Transverse colon (tissue), 4 donors: ENCODE measurements at regions not wholly inside any gene's neighbourhood (a gene's known extent, or its start where the extent isn't known, plus 50 kb on each side); places are given as distances from the start of the nearest gene placed in this dataset.

ENCODE experiments used
- DNase-seq: peaks from one replicate; pipeline ENCODE4 v3.0.0-alpha.2; 2019
- H3K27ac ChIP-seq, 4 donors: fragments of 200-600 bp; sonication (generic); 2 replicates each; pipeline ENCODE4 v1.5.1; 2016 to 2018; ENCODE audit warnings: inconsistent platforms in 4 of 4
- H3K27me3 ChIP-seq: fragments of 200-600 bp; sonication (generic); 2 replicates; pipeline ENCODE4 v1.5.1; 2017; ENCODE audit warnings: inconsistent platforms
- H3K36me3 ChIP-seq, 4 donors: fragments of 200-600 bp; sonication (generic); 2 replicates each; pipeline ENCODE4 v1.5.1; 2017 to 2019; ENCODE audit warnings: inconsistent platforms in 4 of 4
- H3K4me1 ChIP-seq, 4 donors: fragments of 200-600 bp; sonication (generic); 2 replicates each; pipeline ENCODE4 v1.5.1; 2017 to 2020; ENCODE audit warnings: inconsistent platforms in 4 of 4
- H3K4me3 ChIP-seq, 4 donors: fragments of 200-600 bp; sonication (generic); 1 replicate in 1 of 4; 2 replicates in 3 of 4; pipeline versions ENCODE4 v1.5.1 to v1.6.1; 2017 to 2019; ENCODE audit warnings: inconsistent platforms in 4 of 4
- H3K9me3 ChIP-seq, 2 donors: fragments of 200-600 bp; sonication (generic); 2 replicates each; pipeline ENCODE4 v1.5.1; 2017 to 2019; ENCODE audit warnings: inconsistent platforms in 2 of 2
- EP300 ChIP-seq: sonication (generic); formaldehyde crosslinking; IDR thresholded peaks from one replicate; pipeline ENCODE4 v1.6.1; 2017; ENCODE audit warnings: antibody characterized with exemption, low read depth
- POLR2A ChIP-seq: fragments of 450-650 bp; IDR thresholded peaks from one replicate; pipeline ENCODE4 v1.6.1; 2016; ENCODE audit warnings: antibody characterized with exemption, mild to moderate bottlenecking, moderate library complexity
- POLR2AphosphoS5 ChIP-seq, 3 donors: sonication (generic); formaldehyde crosslinking; IDR thresholded peaks; one replicate each; pipeline ENCODE4 v1.6.1; 2016; ENCODE audit warnings: antibody characterized with exemption in 3 of 3
- WGBS, 2 donors: methylation state at CpG; one replicate each; pipeline ENCODE4 v1.1.5; 2018; ENCODE audit warnings: low coverage in 1 of 2; 5-methylcytosine and 5-hydroxymethylcytosine counted together
- in situ Hi-C, 4 donors: fragments of 200-750 bp; cut with MboI; loops; one replicate each; pipeline versions ENCODE4 v1.15.0 to v1.15.1; 2017; ENCODE audit warnings: low sequenced_read_pairs in 3 of 4, low pct_ligation_motif_present in 1 of 4, low pct_unique_long_range_greater_than_20kb in 1 of 4
- intact Hi-C: fragments of 100-400 bp; cut with DNase I; formaldehyde crosslinking; loops from one replicate; pipeline ENCODE4 v1.15.1; 2023; ENCODE audit warnings: low total_unique reads
- TF ChIP-seq, protein P1 (sequence below), 5 experiments: fragments of 200-600 bp in 3 of 5; fragments of 450-650 bp in 2 of 5; sonication (generic) in 3 of 5; IDR thresholded peaks; 1 replicate in 2 of 5; 2 replicates in 3 of 5; pipeline ENCODE4 v1.5.1; 2016 to 2017; ENCODE audit warnings: antibody characterized with exemption in 5 of 5, inconsistent platforms in 3 of 5, mild to moderate bottlenecking in 2 of 5, moderate library complexity in 1 of 5

DNA sequence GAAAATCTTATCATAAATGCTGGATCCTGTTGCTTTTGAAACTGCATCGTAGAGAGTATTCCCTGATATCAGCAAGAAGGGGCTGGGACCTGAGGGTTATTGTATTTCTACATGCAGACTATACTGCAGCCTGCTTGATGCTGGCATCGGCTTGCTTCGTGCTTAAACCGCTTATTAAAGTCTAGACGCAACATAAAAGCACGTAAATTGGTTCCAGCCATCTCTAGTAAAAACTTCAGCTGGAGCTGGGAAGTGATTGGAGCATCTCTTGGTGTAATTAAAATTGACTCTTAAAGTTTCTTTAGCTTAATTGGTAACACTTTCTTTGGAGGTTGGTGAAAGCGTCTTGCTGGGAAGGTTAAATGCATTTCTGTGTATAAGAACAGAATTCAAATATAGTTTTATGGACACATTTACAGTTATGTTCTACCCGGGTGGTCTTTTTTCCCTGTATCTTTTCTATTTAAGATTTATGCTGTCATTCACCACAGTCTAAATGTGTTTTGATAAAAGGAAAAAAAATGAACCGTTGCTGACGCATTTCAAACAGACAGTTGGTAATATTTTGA, 139.0 kb upstream of the JAG1 start:
- WGBS, 2 donors = 80 to 83% methylated on average over 10 of the region's 10 CpGs
- no peaks in the 10 kb centered on the region for H3K4me1 ChIP-seq
- H3K27me3 ChIP-seq = no peaks in the 10 kb centered on the region
- no peak for TF ChIP-seq POLR2A
- TF ChIP-seq, protein P1, sequence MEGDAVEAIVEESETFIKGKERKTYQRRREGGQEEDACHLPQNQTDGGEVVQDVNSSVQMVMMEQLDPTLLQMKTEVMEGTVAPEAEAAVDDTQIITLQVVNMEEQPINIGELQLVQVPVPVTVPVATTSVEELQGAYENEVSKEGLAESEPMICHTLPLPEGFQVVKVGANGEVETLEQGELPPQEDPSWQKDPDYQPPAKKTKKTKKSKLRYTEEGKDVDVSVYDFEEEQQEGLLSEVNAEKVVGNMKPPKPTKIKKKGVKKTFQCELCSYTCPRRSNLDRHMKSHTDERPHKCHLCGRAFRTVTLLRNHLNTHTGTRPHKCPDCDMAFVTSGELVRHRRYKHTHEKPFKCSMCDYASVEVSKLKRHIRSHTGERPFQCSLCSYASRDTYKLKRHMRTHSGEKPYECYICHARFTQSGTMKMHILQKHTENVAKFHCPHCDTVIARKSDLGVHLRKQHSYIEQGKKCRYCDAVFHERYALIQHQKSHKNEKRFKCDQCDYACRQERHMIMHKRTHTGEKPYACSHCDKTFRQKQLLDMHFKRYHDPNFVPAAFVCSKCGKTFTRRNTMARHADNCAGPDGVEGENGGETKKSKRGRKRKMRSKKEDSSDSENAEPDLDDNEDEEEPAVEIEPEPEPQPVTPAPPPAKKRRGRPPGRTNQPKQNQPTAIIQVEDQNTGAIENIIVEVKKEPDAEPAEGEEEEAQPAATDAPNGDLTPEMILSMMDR (IDR thresholded peaks at IDR 0.05) = no peak
- TF ChIP-seq POLR2AphosphoS5 (IDR thresholded peaks at IDR 0.05) = no peak
- TF ChIP-seq EP300 = no peak
- intact Hi-C loops = no loop called here
- H3K36me3 ChIP-seq = no peaks in the 10 kb centered on the region
- H3K4me3 ChIP-seq = no peak overlapping the region
- no peak overlapping the region for H3K27ac ChIP-seq
- in situ Hi-C loops = no loop called here
- no peaks in the 10 kb centered on the region for H3K9me3 ChIP-seq
- DNase-seq = no peak

DNA sequence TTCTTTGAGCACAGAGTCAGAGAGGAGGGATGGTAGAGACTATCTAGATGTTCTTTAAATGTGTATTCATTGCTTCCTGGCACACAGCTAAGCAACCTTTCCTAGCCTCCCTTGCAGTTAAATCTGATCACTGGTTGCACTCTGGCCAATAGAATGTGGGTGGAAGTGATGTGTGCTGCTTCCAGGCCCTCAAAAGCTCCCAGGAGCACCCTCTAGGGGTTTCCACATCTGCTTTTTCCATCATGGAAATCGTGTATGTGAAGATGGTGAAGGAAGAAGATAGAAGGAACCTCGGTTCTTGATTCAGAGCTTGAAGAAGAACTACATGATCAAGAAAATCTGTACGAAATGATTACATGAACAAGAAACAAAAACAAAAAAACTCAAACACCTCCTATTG, 149.8 kb upstream of the JAG1 start:
- intact Hi-C loops = no loop called here
- H3K9me3 ChIP-seq = no peaks in the 10 kb centered on the region
- no peak for DNase-seq
- 69 to 82% methylated on average over 3 of the region's 3 CpGs for WGBS, 2 donors
- in situ Hi-C loops = no loop called here
- no peaks in the 10 kb centered on the region for H3K36me3 ChIP-seq
- no peaks in the 10 kb centered on the region for H3K4me1 ChIP-seq
- no peak for TF ChIP-seq POLR2AphosphoS5 (IDR thresholded peaks at IDR 0.05)
- TF ChIP-seq POLR2A = no peak
- TF ChIP-seq, protein P1 (IDR thresholded peaks at IDR 0.05) = no peak
- no peak for TF ChIP-seq EP300
- no peak overlapping the region for H3K4me3 ChIP-seq
- H3K27ac ChIP-seq = no peak overlapping the region
- no peaks in the 10 kb centered on the region for H3K27me3 ChIP-seq

- H3K9me3 ChIP-seq = no peaks in the 10 kb centered on the region
- no peak overlapping the region for H3K27ac ChIP-seq
- 86 to 89% methylated on average over 11 of the region's 11 CpGs for WGBS, 2 donors
- TF ChIP-seq POLR2A = no peak
- no peaks in the 10 kb centered on the region for H3K4me1 ChIP-seq
- no peak overlapping the region for H3K4me3 ChIP-seq
- intact Hi-C loops (no loop called here), in situ Hi-C loops (no loop called here)
- DNase-seq = no peak
- no peaks in the 10 kb centered on the region for H3K27me3 ChIP-seq
- no peaks in the 10 kb centered on the region for H3K36me3 ChIP-seq
Observed at GRCh38 chr20:10824750-10825500, 151.1 kb upstream of the JAG1 start.

DNA sequence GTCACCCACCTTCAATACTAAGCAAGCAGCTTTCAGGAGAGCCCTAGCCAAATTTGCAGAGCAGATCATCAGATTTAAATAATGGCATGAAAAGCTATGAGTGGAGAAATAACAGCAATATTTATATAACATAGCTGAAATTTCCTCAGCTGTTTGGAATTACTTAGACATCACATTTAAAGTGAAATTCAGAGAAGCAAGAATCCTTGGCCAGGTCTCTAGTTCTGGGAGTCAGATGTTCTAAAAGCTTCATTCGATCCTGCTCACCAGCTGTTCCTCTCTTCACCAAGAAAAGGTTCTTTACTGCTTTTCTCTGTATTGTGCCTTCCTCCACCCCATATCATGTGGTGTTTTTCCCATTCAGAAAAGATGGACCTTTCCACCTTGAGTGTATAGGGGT, 152.3 kb upstream of the JAG1 start:
- WGBS, 2 donors = 50 to 58% methylated on average over 1 of the region's 1 CpG
- in situ Hi-C loops = no loop called here
- H3K9me3 ChIP-seq = no peaks in the 10 kb centered on the region
- H3K27me3 ChIP-seq = no peaks in the 10 kb centered on the region
- H3K36me3 ChIP-seq = no peaks in the 10 kb centered on the region
- H3K4me1 ChIP-seq = no peaks in the 10 kb centered on the region
- no peak for TF ChIP-seq POLR2AphosphoS5 (IDR thresholded peaks at IDR 0.05)
- no peak for TF ChIP-seq POLR2A
- no peak for TF ChIP-seq EP300
- TF ChIP-seq, protein P1 (IDR thresholded peaks at IDR 0.05) = no peak
- H3K4me3 ChIP-seq = no peak overlapping the region
- intact Hi-C loops = no loop called here
- no peak overlapping the region for H3K27ac ChIP-seq
- DNase-seq = no peak
